Testis (tissue), 2 donors: ENCODE measurements at regions not wholly inside any gene's neighbourhood (a gene's known extent, or its start where the extent isn't known, plus 50 kb on each side); places are given as distances from the start of the nearest gene placed in this dataset.

Source experiments
- DNase-seq: peaks from one replicate; pipeline ENCODE4 v3.0.0-alpha.2; 2019
- H3K27ac ChIP-seq, 2 donors: fragments of 200-600 bp; sonication (generic); one replicate each; pipeline ENCODE4 v1.5.1; 2019
- H3K27me3 ChIP-seq: fragments of 200-600 bp; sonication (generic); one replicate; pipeline ENCODE4 v1.5.1; 2019
- H3K36me3 ChIP-seq: fragments of 200-600 bp; sonication (generic); one replicate; pipeline ENCODE4 v1.5.1; 2017; ENCODE audit warnings: low read depth; ENCODE audit errors: missing control alignments
- H3K4me1 ChIP-seq: fragments of 200-600 bp; sonication (generic); one replicate; pipeline ENCODE4 v1.5.1; 2019
- H3K4me3 ChIP-seq, 2 donors: fragments of 200-600 bp; sonication (generic); one replicate each; pipeline ENCODE4 v1.5.1; 2017 to 2019
- H3K9me3 ChIP-seq: fragments of 200-600 bp; sonication (generic); one replicate; pipeline ENCODE4 v1.5.1; 2017
- POLR2A ChIP-seq: fragments of 450-650 bp; IDR thresholded peaks from one replicate; pipeline ENCODE4 v1.6.1; 2017; ENCODE audit warnings: antibody characterized with exemption, mild to moderate bottlenecking, moderate library complexity
- WGBS, 2 donors: methylation state at CpG; one replicate each; pipeline ENCODE4 v1.1.5; 2018; 5-methylcytosine and 5-hydroxymethylcytosine counted together
- intact Hi-C: fragments of 100-400 bp; cut with DNase I; formaldehyde crosslinking; loops from one replicate; pipeline ENCODE4 v1.15.1; 2023; ENCODE audit warnings: low total_unique reads
- TF ChIP-seq, protein P1 (sequence below), 3 experiments: fragments of 450-650 bp in 2 of 3; fragments of 200-600 bp in 1 of 3; sonication (generic) in 1 of 3; IDR thresholded peaks; one replicate each; pipeline ENCODE4 v1.5.1; 2016 to 2019; ENCODE audit warnings: antibody characterized with exemption in 3 of 3, mild to moderate bottlenecking in 2 of 3, moderate library complexity in 1 of 3

DNA sequence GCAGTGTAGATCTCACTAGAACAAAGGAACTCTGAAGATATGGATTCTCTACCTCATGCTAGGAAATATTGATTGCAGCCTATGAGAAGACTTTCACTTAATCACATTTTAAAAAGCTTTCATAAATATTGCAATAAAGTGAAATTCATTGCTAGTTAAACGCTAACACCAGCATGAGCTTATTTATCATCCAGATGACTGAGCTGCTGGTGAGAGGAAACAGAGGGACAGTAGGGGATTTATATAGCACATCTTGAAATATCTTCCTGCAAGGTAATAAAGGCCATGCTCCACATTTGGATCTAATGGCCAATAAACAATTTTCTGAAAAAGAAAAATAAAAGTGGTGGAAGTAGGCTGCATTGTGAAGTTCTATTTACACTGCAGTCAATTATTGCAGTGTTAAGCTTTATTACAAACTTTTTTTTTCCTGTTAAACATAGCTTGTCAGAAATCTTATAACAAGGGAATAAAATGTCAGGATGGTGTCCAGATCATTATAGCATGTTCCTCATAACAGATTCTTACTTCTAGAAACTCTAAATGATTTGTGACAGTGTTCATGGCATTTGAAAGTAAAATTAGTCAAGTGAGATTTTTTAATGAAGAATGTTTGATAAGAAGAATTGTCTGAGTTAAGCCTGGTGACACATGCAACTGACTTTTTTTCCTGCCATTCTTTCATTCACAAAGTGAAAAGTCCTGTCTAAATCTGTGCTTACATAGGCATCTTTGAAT is 342.6 kb downstream of the DMAC1 start:
- Histone ChIP-seq H3K27me3 (no peaks in the 10 kb centered on the region), H3K4me1 (no peaks in the 10 kb centered on the region), H3K27ac (no peak overlapping the region), H3K36me3 (no peaks in the 10 kb centered on the region), H3K9me3 (no peaks in the 10 kb centered on the region), H3K4me3 (no peak overlapping the region)
- intact Hi-C loops, result no loop called here
- DNase-seq, result no peak
- WGBS, 2 donors, result 57 to 61% methylated on average over 1 of the region's 1 CpG
- TF ChIP-seq, protein P1, sequence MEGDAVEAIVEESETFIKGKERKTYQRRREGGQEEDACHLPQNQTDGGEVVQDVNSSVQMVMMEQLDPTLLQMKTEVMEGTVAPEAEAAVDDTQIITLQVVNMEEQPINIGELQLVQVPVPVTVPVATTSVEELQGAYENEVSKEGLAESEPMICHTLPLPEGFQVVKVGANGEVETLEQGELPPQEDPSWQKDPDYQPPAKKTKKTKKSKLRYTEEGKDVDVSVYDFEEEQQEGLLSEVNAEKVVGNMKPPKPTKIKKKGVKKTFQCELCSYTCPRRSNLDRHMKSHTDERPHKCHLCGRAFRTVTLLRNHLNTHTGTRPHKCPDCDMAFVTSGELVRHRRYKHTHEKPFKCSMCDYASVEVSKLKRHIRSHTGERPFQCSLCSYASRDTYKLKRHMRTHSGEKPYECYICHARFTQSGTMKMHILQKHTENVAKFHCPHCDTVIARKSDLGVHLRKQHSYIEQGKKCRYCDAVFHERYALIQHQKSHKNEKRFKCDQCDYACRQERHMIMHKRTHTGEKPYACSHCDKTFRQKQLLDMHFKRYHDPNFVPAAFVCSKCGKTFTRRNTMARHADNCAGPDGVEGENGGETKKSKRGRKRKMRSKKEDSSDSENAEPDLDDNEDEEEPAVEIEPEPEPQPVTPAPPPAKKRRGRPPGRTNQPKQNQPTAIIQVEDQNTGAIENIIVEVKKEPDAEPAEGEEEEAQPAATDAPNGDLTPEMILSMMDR (IDR thresholded peaks at IDR 0.05), result no peak
- TF ChIP-seq POLR2A, result no peak

DNA sequence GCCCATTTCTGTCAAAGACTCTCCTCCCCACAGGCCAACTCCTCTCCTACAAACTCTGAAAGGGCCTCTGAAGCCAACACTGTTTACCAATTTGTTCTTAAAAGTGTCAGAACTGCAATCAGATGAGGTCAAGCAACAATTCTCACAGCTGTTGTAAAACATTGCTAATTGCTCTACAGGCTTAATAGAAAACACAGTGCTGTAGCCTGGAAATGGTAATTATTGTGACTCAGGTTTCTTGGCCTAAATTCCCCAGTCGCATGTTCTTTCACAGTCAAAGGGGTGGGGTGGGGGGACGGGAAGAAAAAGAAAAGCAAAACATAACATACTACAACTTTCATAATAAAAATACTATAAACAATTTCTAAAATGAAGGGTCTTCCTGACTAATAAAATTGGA is 343.2 kb downstream of the DMAC1 start:
- Histone ChIP-seq H3K4me3 (no peak overlapping the region), H3K27me3 (no peaks in the 10 kb centered on the region), H3K9me3 (no peaks in the 10 kb centered on the region), H3K4me1 (no peaks in the 10 kb centered on the region), H3K36me3 (no peaks in the 10 kb centered on the region), H3K27ac (no peak overlapping the region)
- intact Hi-C loops, result no loop called here
- no peak for DNase-seq
- no peak for TF ChIP-seq POLR2A
- 41 to 55% methylated on average over 2 of the region's 2 CpGs for WGBS, 2 donors

DNA sequence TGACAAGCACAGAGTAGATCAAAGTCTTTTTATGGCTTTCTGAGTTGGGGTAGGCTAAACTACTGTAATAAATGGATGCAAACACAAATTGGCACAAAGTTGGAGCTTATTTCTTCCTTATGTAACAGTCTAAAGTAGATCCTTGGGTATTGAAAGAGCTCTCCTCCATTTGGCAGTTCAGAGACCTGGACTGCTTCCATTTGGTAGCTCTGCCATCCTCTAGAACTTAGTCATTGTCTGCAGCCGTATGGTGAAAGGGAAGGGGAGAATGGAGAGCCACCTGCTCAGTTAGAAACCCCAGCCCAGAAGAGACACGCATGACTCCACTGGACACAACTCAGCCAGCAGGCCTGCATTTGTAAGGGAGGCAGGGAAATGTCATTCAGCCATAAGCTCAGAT is 345.0 kb downstream of the DMAC1 start:
- Histone ChIP-seq H3K4me1 (no peaks in the 10 kb centered on the region), H3K27ac (no peak overlapping the region), H3K36me3 (no peaks in the 10 kb centered on the region), H3K4me3 (no peak overlapping the region), H3K27me3 (no peaks in the 10 kb centered on the region), H3K9me3 (no peaks in the 10 kb centered on the region)
- no peak for DNase-seq
- 75 to 91% methylated on average over 1 to 2 of the region's 2 CpGs for WGBS, 2 donors
- intact Hi-C loops, result no loop called here
- no peak for TF ChIP-seq POLR2A
- TF ChIP-seq, protein P1 (IDR thresholded peaks at IDR 0.05), result no peak

DNA sequence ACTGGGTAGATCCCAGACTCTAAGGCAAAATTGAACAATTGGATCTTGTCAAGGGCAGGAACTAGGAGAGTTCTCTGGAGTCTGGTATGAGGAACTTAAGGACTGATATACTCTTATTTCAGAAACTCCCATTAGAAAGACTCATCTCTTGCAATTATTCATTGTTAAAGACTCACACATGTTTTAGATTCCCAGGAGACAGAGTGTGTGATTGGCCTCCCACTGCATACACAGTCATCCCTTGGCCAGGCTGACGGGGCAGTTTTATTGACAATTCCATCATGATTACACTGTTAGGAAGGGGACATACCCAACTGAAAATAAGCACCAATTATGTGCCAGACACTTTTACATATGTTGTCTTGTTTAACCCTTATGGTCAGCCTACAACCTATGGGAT is 347.2 kb downstream of the DMAC1 start:
- no peak for DNase-seq
- no peak overlapping the region for H3K27ac ChIP-seq
- no peak overlapping the region for H3K4me3 ChIP-seq
- no peaks in the 10 kb centered on the region for H3K36me3 ChIP-seq
- H3K27me3 ChIP-seq, result no peaks in the 10 kb centered on the region
- H3K4me1 ChIP-seq, result no peaks in the 10 kb centered on the region
- TF ChIP-seq, protein P1 (IDR thresholded peaks at IDR 0.05), result no peak
- no peak for TF ChIP-seq POLR2A
- 50 to 80% methylated on average over 1 of the region's 1 CpG for WGBS, 2 donors
- no peaks in the 10 kb centered on the region for H3K9me3 ChIP-seq
- intact Hi-C loops, result no loop called here

DNA sequence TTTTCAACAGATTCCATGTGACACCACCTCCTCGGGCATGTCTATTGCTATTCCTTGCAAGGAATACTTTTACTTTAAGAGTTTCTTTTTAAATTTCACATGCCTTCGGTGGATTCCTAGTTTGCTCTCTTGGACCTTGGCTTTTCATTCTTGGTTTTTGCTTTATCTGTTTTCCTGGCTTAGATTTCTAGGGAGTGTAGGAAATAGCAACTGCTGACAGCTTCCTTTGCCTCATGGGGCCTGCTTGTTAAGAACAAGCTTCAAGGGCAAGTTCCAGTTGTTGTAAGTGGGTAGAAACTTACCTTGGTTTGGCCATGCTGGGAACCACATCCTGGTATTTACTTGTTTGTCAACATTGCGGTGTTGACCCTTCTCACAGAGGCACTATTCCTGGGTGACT is 348.5 kb downstream of the DMAC1 start:
- H3K36me3 ChIP-seq, result no peaks in the 10 kb centered on the region
- no peak for DNase-seq
- WGBS, 2 donors, result 61 to 70% methylated on average over 3 of the region's 3 CpGs
- H3K27me3 ChIP-seq, result no peaks in the 10 kb centered on the region
- TF ChIP-seq, protein P1 (IDR thresholded peaks at IDR 0.05), result no peak
- TF ChIP-seq POLR2A, result no peak
- no peaks in the 10 kb centered on the region for H3K9me3 ChIP-seq
- no peak overlapping the region for H3K4me3 ChIP-seq
- no peaks in the 10 kb centered on the region for H3K4me1 ChIP-seq
- intact Hi-C loops, result no loop called here
- no peak overlapping the region for H3K27ac ChIP-seq
